Neural cell (in vitro differentiated cells): ENCODE measurements at regions not wholly inside any gene's neighbourhood (a gene's known extent, or its start where the extent isn't known, plus 50 kb on each side); places are given as distances from the start of the nearest gene placed in this dataset.

ENCODE experiments used
- H2AFZ ChIP-seq: fragments of 200-600, 300-800 bp; sonication (generic), shearing (Covaris generic); 2 replicates; pipeline ENCODE4 v1.6.0; 2014; ENCODE audit warnings: low read depth, mild to moderate bottlenecking, antibody characterized with exemption, low read length, moderate library complexity
- H3F3A ChIP-seq: fragments of 200-600 bp; shearing (Covaris generic); 2 replicates; pipeline ENCODE4 v1.6.1; 2016; ENCODE audit warnings: mild to moderate bottlenecking, moderate library complexity, mixed read lengths, antibody characterized with exemption, low read length; ENCODE audit not compliant: insufficient read depth, poor library complexity, severe bottlenecking
- H3K27ac ChIP-seq: fragments of 200-600, 300-800 bp; sonication (generic), shearing (Covaris generic); 2 replicates; pipeline ENCODE4 v1.5.1; 2014; ENCODE audit warnings: mild to moderate bottlenecking, low read length, moderate library complexity
- H3K27me3 ChIP-seq: fragments of 300-800, 200-600 bp; sonication (generic), shearing (Covaris generic); 2 replicates; pipeline ENCODE4 v1.6.0; 2014; ENCODE audit warnings: mild to moderate bottlenecking, low read depth, low read length, moderate library complexity; ENCODE audit not compliant: insufficient read depth
- H3K36me3 ChIP-seq: fragments of 300-800, 200-600 bp; sonication (generic), shearing (Covaris generic); 2 replicates; pipeline ENCODE4 v1.5.1; 2014; ENCODE audit warnings: mild to moderate bottlenecking, antibody characterized with exemption, low read length, moderate library complexity; ENCODE audit not compliant: insufficient read depth
- H3K4me2 ChIP-seq: fragments of 300-800, 200-600 bp; sonication (generic), shearing (Covaris generic); 2 replicates; pipeline ENCODE4 v1.6.0; 2014; ENCODE audit warnings: mild to moderate bottlenecking, low read length
- H3K4me3 ChIP-seq: fragments of 300-800, 200-600 bp; sonication (generic), shearing (Covaris generic); 2 replicates; pipeline ENCODE4 v1.5.1; 2014; ENCODE audit warnings: mild to moderate bottlenecking, low read length, moderate library complexity
- H3K79me2 ChIP-seq: fragments of 200-600 bp; shearing (Covaris generic); replicated peaks from 2 replicates; pipeline ENCODE4 v1.6.0; 2014; ENCODE audit warnings: mild to moderate bottlenecking, low read length, moderate library complexity; ENCODE audit not compliant: insufficient read depth
- H3K9ac ChIP-seq: fragments of 300-800, 200-600 bp; sonication (generic), shearing (Covaris generic); 2 replicates; pipeline ENCODE4 v1.6.1; 2016; ENCODE audit warnings: mild to moderate bottlenecking, low read length, mixed read lengths
- H3K9me2 ChIP-seq: fragments of 200-600 bp; shearing (Covaris generic); 2 replicates; pipeline ENCODE4 v1.6.1; 2016; ENCODE audit warnings: mild to moderate bottlenecking, low read length, mixed read lengths; ENCODE audit not compliant: insufficient read depth
- H3K9me3 ChIP-seq: fragments of 200-600, 300-800 bp; sonication (generic), shearing (Covaris generic); 2 replicates; pipeline ENCODE4 v1.6.1; 2016; ENCODE audit warnings: mild to moderate bottlenecking, mixed run types, low read length, moderate library complexity, mixed read lengths
- H4K20me1 ChIP-seq: fragments of 200-600 bp; shearing (Covaris generic); 2 replicates; pipeline ENCODE4 v1.6.1; 2016; ENCODE audit warnings: mild to moderate bottlenecking, mixed run types; ENCODE audit not compliant: insufficient read depth
- CTCF ChIP-seq: fragments of 450-650 bp; IDR thresholded peaks from 2 replicates; pipeline ENCODE4 v1.5.1; 2014; ENCODE audit warnings: antibody characterized with exemption, mild to moderate bottlenecking, moderate library complexity; ENCODE audit not compliant: poor library complexity, severe bottlenecking
- EP300 ChIP-seq: fragments of 450-650 bp; conservative IDR thresholded peaks from 2 replicates; pipeline ENCODE4 v1.6.1; 2014; ENCODE audit warnings: antibody characterized with exemption, mild to moderate bottlenecking, moderate library complexity; ENCODE audit not compliant: poor library complexity, severe bottlenecking
- EZH2 ChIP-seq: fragments of 200-600, 300-800 bp; shearing (Covaris generic), sonication (generic); IDR thresholded peaks from 2 replicates; pipeline ENCODE4 v1.6.1; 2014; ENCODE audit warnings: antibody characterized with exemption, low read length, borderline replicate concordance, mild to moderate bottlenecking; ENCODE audit not compliant: insufficient read depth, poor library complexity, severe bottlenecking
- MXI1 ChIP-seq: fragments of 450-650 bp; conservative IDR thresholded peaks from 2 replicates; pipeline ENCODE4 v1.6.1; 2014; ENCODE audit warnings: antibody characterized with exemption, mild to moderate bottlenecking; ENCODE audit not compliant: poor library complexity, severe bottlenecking
- POLR2AphosphoS5 ChIP-seq: IDR thresholded peaks from 2 replicates; pipeline ENCODE4 v1.6.1; 2012
- RAD21 ChIP-seq: fragments of 450-650 bp; conservative IDR thresholded peaks from 2 replicates; pipeline ENCODE4 v1.6.1; 2014; ENCODE audit warnings: antibody characterized with exemption, mild to moderate bottlenecking, moderate library complexity
- REST ChIP-seq: IDR thresholded peaks from 2 replicates; pipeline ENCODE4 v1.6.1; 2012; ENCODE audit warnings: borderline replicate concordance
- SMC3 ChIP-seq: fragments of 450-650 bp; conservative IDR thresholded peaks from 2 replicates; pipeline ENCODE4 v1.6.1; 2014; ENCODE audit warnings: antibody characterized with exemption, mild to moderate bottlenecking, moderate library complexity; ENCODE audit not compliant: poor library complexity
- TAF1 ChIP-seq: IDR thresholded peaks from 2 replicates; pipeline ENCODE4 v1.6.1; 2012; ENCODE audit warnings: low read depth

- Histone ChIP-seq H3K9ac (no peak overlapping the region), H3K79me2 (no peaks in the 10 kb centered on the region), H4K20me1 (no peaks in the 10 kb centered on the region), H3K9me3 (no peaks in the 10 kb centered on the region), H3K36me3 (no peaks in the 10 kb centered on the region), H3K27me3 (no peaks in the 10 kb centered on the region), H3K4me2 (no peak overlapping the region), H3K4me3 (no peak overlapping the region), H2AFZ (no peak overlapping the region), H3K9me2 (no peaks in the 10 kb centered on the region), H3K27ac (no peak overlapping the region), H3F3A (no peaks in the 10 kb centered on the region)
- no peak for TF ChIP-seq SMC3
- no peak for TF ChIP-seq POLR2AphosphoS5
- no peak for TF ChIP-seq TAF1
- no peak for TF ChIP-seq EP300
- TF ChIP-seq MXI1 = no peak
- no peak for TF ChIP-seq CTCF
- no peak for TF ChIP-seq EZH2
- TF ChIP-seq REST = no peak
- TF ChIP-seq RAD21 = no peak
These were observed 51.6 kb upstream of the CHD6 start for GRCh38 chr20:41669708-41670263.

GRCh38 chr20:41668057-41668749, 50.0 kb upstream of the CHD6 start:
- Histone ChIP-seq H3K27me3 (no peaks in the 10 kb centered on the region), H2AFZ (no peak overlapping the region), H3K4me2 (no peak overlapping the region), H4K20me1 (no peaks in the 10 kb centered on the region), H3K9me2 (no peaks in the 10 kb centered on the region), H3K4me3 (no peak overlapping the region), H3K27ac (no peak overlapping the region), H3K36me3 (no peaks in the 10 kb centered on the region), H3F3A (no peaks in the 10 kb centered on the region), H3K9ac (no peak overlapping the region), H3K9me3 (no peaks in the 10 kb centered on the region), H3K79me2 (no peaks in the 10 kb centered on the region)
- TF ChIP-seq CTCF (no peak), SMC3 (no peak), TAF1 (no peak), POLR2AphosphoS5 (no peak), REST (no peak), EZH2 (no peak), MXI1 (no peak), EP300 (no peak), RAD21 (no peak)
